K562 (cell line): ENCODE measurements at regions not wholly inside any gene's neighbourhood (a gene's known extent, or its start where the extent isn't known, plus 50 kb on each side); places are given as distances from the start of the nearest gene placed in this dataset.

ENCODE experiments used
- ATAC-seq: fragments of 200-7000 bp; cut with Tn5 transposase; 3 replicates; pipeline ENCODE4 v1.9.1; 2020; ENCODE audit warnings: moderate library complexity
- BruUV-seq: library from RNA; stranded (reverse); fragments of 400-500 nt; replicated peaks from 2 replicates; lab custom pipeline; 2021; lab: Mats Ljungman, UMichigan
- CTCF ChIA-PET: fragments of 300-600 bp; formaldehyde crosslinking; extraction: SDS; loops from one replicate; lab custom pipeline; 2021; ENCODE audit warnings: low intra/inter-chr PET ratio; lab: Yijun Ruan, JAX
- POLR2A ChIA-PET: fragments of 300-600, 350-650 bp; sonication (Branson Sonifier 250); formaldehyde crosslinking; extraction: SDS; loops from one replicate; lab custom pipeline; 2021; ENCODE audit warnings: antibody characterized with exemption, inconsistent platforms; lab: Yijun Ruan, JAX
- DNase-seq, 4 experiments: peaks; one replicate each; pipeline versions ENCODE4 v3.0.0 to v3.0.0-alpha.2; 2011 to 2018; ENCODE audit warnings: low spot score in 3 of 4, mixed read lengths in 3 of 4; ENCODE audit errors: extremely low read depth in 1 of 4
- FAIRE-seq: peaks from 2 replicates; lab custom pipeline; 2011; peaks lifted over from hg19 to GRCh38; lab: Jason Lieb, UNC
- H2AFZ ChIP-seq: 2 replicates; pipeline ENCODE4 v1.6.0; 2011; ENCODE audit warnings: low read depth, low read length, control low read depth, inconsistent platforms
- H3K27ac ChIP-seq: fragments of 200-600 bp; 3 replicates; pipeline ENCODE4 v1.8.0; 2011; ENCODE audit warnings: low read depth, mild to moderate bottlenecking, control low read depth, inconsistent platforms, low read length, moderate library complexity, mixed read lengths; ENCODE audit errors: extremely low read depth
- H3K27me3 ChIP-seq, 2 experiments: fragments of 300-600 bp in 1 of 2; 2 replicates in 1 of 2; 3 replicates in 1 of 2; pipeline versions ENCODE4 v1.6.0 to v1.8.0; 2011; ENCODE audit warnings: inconsistent platforms in 2 of 2, low read length in 2 of 2, mild to moderate bottlenecking in 1 of 2, mixed read lengths in 1 of 2, moderate library complexity in 1 of 2; ENCODE audit not compliant: control insufficient read depth in 2 of 2, insufficient read depth in 2 of 2
- H3K36me3 ChIP-seq: fragments of 300-600 bp; 3 replicates; pipeline ENCODE4 v1.8.0; 2011; ENCODE audit warnings: mild to moderate bottlenecking, low read length, inconsistent platforms; ENCODE audit not compliant: control insufficient read depth, insufficient read depth
- H3K4me1 ChIP-seq, 2 experiments: fragments of 200-600 bp in 1 of 2; replicated peaks in 1 of 2; 2 replicates in 1 of 2; 3 replicates in 1 of 2; pipeline versions ENCODE4 v1.5.1 to v1.8.0; 2011; ENCODE audit warnings: inconsistent platforms in 2 of 2, low read length in 2 of 2, mild to moderate bottlenecking in 1 of 2, mixed read lengths in 1 of 2, moderate library complexity in 1 of 2; ENCODE audit not compliant: control insufficient read depth in 2 of 2, insufficient read depth in 2 of 2
- H3K4me2 ChIP-seq: 2 replicates; pipeline ENCODE4 v1.6.1; 2011; ENCODE audit warnings: low read length, control low read depth, inconsistent platforms, mixed read lengths; ENCODE audit not compliant: insufficient read depth
- H3K4me3 ChIP-seq: fragments of 200-600 bp; sonication (generic), shearing (Covaris generic); 2 replicates; pipeline ENCODE4 v1.5.1; 2016; ENCODE audit warnings: control low read depth, inconsistent platforms
- H3K79me2 ChIP-seq: fragments of 200-600 bp; 3 replicates; pipeline ENCODE4 v1.8.0; 2011; ENCODE audit warnings: low read length, inconsistent platforms; ENCODE audit not compliant: control insufficient read depth, insufficient read depth
- H3K9ac ChIP-seq, 2 experiments: 2 replicates each; pipeline versions ENCODE4 v1.6.0 to v1.6.1; 2011; ENCODE audit warnings: low read depth in 2 of 2, low read length in 2 of 2, control low read depth in 1 of 2, inconsistent platforms in 1 of 2, mild to moderate bottlenecking in 1 of 2, mixed read lengths in 1 of 2; ENCODE audit not compliant: insufficient read depth in 1 of 2
- H3K9me1 ChIP-seq: one replicate; pipeline ENCODE4 v1.6.0; 2011; ENCODE audit warnings: inconsistent platforms, mild to moderate bottlenecking, low read length, moderate library complexity; ENCODE audit not compliant: control insufficient read depth, insufficient read depth
- H3K9me3 ChIP-seq: replicated peaks from 2 replicates; pipeline ENCODE4 v1.5.1; 2011; ENCODE audit warnings: low read depth, low read length, inconsistent platforms; ENCODE audit not compliant: control insufficient read depth, insufficient read depth
- H4K20me1 ChIP-seq: replicated peaks from 2 replicates; pipeline ENCODE4 v1.6.1; 2011; ENCODE audit warnings: low read length, inconsistent platforms, mixed read lengths; ENCODE audit not compliant: control insufficient read depth, insufficient read depth
- CXXC5 ChIP-seq: fragments of 250-450 bp; sonication (Bioruptor Pico); IDR thresholded peaks from 2 replicates; pipeline ENCODE4 v1.8.0; 2022; ENCODE audit warnings: inconsistent platforms, mild to moderate bottlenecking, moderate library complexity
- EP300 ChIP-seq: IDR thresholded peaks from 2 replicates; pipeline ENCODE4 v1.6.1; 2012; ENCODE audit warnings: low read length, improper control_type of control experiment
- ESRRA ChIP-seq: fragments of 450-650 bp; IDR thresholded peaks from 2 replicates; pipeline ENCODE4 v1.6.1; 2014; ENCODE audit warnings: low read depth, mild to moderate bottlenecking, moderate library complexity, borderline replicate concordance
- MEIS2 ChIP-seq: fragments of 450-650 bp; IDR thresholded peaks from 2 replicates; pipeline ENCODE4 v1.6.1; 2014; ENCODE audit warnings: mild to moderate bottlenecking; ENCODE audit not compliant: partially characterized antibody
- NR4A1 ChIP-seq, 2 experiments: fragments of 250-450 bp in 1 of 2; fragments of 450-650 bp in 1 of 2; sonication (Bioruptor Pico) in 1 of 2; IDR thresholded peaks; 2 replicates each; pipeline versions ENCODE4 v1.4.0 to v1.6.1; 2016 to 2020; ENCODE audit warnings: mild to moderate bottlenecking in 2 of 2, missing compliant biosample characterization in 1 of 2, missing genetic modification characterization in 1 of 2, moderate library complexity in 1 of 2
- POLR2A ChIP-seq: fragments of 450-650 bp; conservative IDR thresholded peaks from 2 replicates; pipeline ENCODE4 v1.6.1; 2016
- RAD21 ChIP-seq, 2 experiments: fragments of 250-450 bp in 1 of 2; fragments of 450-650 bp in 1 of 2; sonication (Bioruptor Pico) in 1 of 2; formaldehyde crosslinking in 1 of 2; IDR thresholded peaks in 1 of 2; conservative IDR thresholded peaks in 1 of 2; 2 replicates each; pipeline versions ENCODE4 v1.4.0 to v1.8.0; 2020 to 2022; ENCODE audit warnings: mild to moderate bottlenecking in 2 of 2, moderate library complexity in 1 of 2
- RBM25 ChIP-seq: fragments of 200-400 bp; formaldehyde crosslinking; IDR thresholded peaks from 2 replicates; pipeline ENCODE4 v1.6.1; 2018; ENCODE audit warnings: low read length, low read depth, moderate library complexity; ENCODE audit not compliant: severe bottlenecking
- RNF219 ChIP-seq: fragments of 250-450 bp; sonication (Bioruptor Pico); IDR thresholded peaks from 2 replicates; pipeline ENCODE4 v1.5.0; 2022; ENCODE audit warnings: mild to moderate bottlenecking
- TOE1 ChIP-seq, 2 experiments: fragments of 450-650 bp in 1 of 2; sonication (generic) in 1 of 2; formaldehyde crosslinking in 1 of 2; IDR thresholded peaks; 2 replicates each; pipeline versions ENCODE4 v1.7.1 to v1.8.0; 2016 to 2022; ENCODE audit warnings: borderline replicate concordance in 2 of 2, mild to moderate bottlenecking in 2 of 2, antibody characterized with exemption in 1 of 2, inconsistent platforms in 1 of 2, low read depth in 1 of 2, missing genetic modification reagents in 1 of 2, moderate library complexity in 1 of 2
- ZBTB34 ChIP-seq: fragments of 250-450 bp; sonication (Bioruptor Pico); IDR thresholded peaks from 2 replicates; pipeline ENCODE4 v1.8.0; 2021; ENCODE audit warnings: mild to moderate bottlenecking, moderate library complexity
- ZNF436 ChIP-seq: fragments of 250-450, 450-650 bp; sonication (Bioruptor Pico); formaldehyde crosslinking; IDR thresholded peaks from 2 replicates; pipeline ENCODE4 v1.7.0; 2020; ENCODE audit warnings: mild to moderate bottlenecking
- ZNF75A ChIP-seq: fragments of 450-650 bp; formaldehyde crosslinking; IDR thresholded peaks from 2 replicates; pipeline ENCODE4 v1.4.0; 2020; ENCODE audit warnings: mild to moderate bottlenecking
- WGBS: fragments of 100-300 bp; shearing (Covaris generic); methylation state at CpG from one replicate; pipeline ENCODE4 v1.1.6; 2016; ENCODE audit warnings: low coverage, mixed read lengths; ENCODE audit not compliant: insufficient coverage; ENCODE audit errors: missing lambda C conversion rate; 5-methylcytosine and 5-hydroxymethylcytosine counted together
- in situ Hi-C: fragments of 300-500 bp; cut with MboI; formaldehyde crosslinking; loops from 4 replicates; pipeline ENCODE4 v1.15.0; 2018; ENCODE audit warnings: inconsistent platforms, mixed read lengths
- intact Hi-C: fragments of 100-400 bp; cut with micrococcal nuclease; formaldehyde crosslinking; loops from 2 replicates; pipeline ENCODE4 v1.14.2; 2022

- Histone ChIP-seq H3K9me3 (no peaks in the 10 kb centered on the region), H3K79me2 (no peaks in the 10 kb centered on the region), H3K4me1 (no peaks in the 10 kb centered on the region), H4K20me1 (no peaks in the 10 kb centered on the region), H3K4me3 (no peak overlapping the region), H3K9ac (no peak overlapping the region), H3K9me1 (no peaks in the 10 kb centered on the region), H3K27me3 (no peaks in the 10 kb centered on the region; a peak in 1 of 5 replicates), H3K36me3 (no peaks in the 10 kb centered on the region), H2AFZ (no peak overlapping the region), H3K27ac (no peak overlapping the region), H3K4me2 (no peak overlapping the region)
- BruUV-seq, result no TSS peak
- ChIA-PET CTCF (no interaction called here), POLR2A (no interaction called here)
- FAIRE-seq (no peak), DNase-seq (no peak), ATAC-seq (no peak)
- TF ChIP-seq MEIS2 (no peak), POLR2A (no peak), RBM25 (no peak), NR4A1 (CRISPR knock-in tag; IDR thresholded peaks at IDR 0.05) (no peak), NR4A1 (tag; IDR thresholded peaks at IDR 0.05) (no peak), CXXC5 (CRISPR knock-in tag) (no peak), ZBTB34 (CRISPR knock-in tag) (no peak), TOE1 (IDR thresholded peaks at IDR 0.05; ENCODE audit: borderline replicate concordance) (no peak), TOE1 (CRISPR knock-in tag; IDR thresholded peaks at IDR 0.05; ENCODE audit: borderline replicate concordance, low read depth) (no peak), RNF219 (CRISPR knock-in tag) (no peak), EP300 (no peak), ZNF75A (CRISPR knock-in tag) (no peak), RAD21 (CRISPR knock-in tag; conservative IDR thresholded peaks at IDR 0.05 in 1 of 2, IDR thresholded peaks at IDR 0.05 in 1 of 2) (no peak), ZNF436 (no peak), ESRRA (no peak)
- in situ Hi-C loops (no loop called here), intact Hi-C loops (no loop called here)
- WGBS, result 0% methylated on average over 4 of the region's 4 CpGs
Measured at GRCh38 chr1:224861339-224861716, 68.1 kb upstream of the DNAH14 start.
